ENCODE measurements at regions not wholly inside any gene's neighbourhood (a gene's known extent, or its start where the extent isn't known, plus 50 kb on each side); places are given as distances from the start of the nearest gene placed in this dataset.
"Not testable (repeated sequence)": the region's sequence is repeated elsewhere in the genome, so short reads cannot be mapped to it uniquely, and the experiment has no call there.

- no peak for DNase-seq (ENCODE audit: low read depth in 2 of 2)
Observed at GRCh38 chr6:37580176-37580955, 80.7 kb upstream of the CCDC167 start.

DNA sequence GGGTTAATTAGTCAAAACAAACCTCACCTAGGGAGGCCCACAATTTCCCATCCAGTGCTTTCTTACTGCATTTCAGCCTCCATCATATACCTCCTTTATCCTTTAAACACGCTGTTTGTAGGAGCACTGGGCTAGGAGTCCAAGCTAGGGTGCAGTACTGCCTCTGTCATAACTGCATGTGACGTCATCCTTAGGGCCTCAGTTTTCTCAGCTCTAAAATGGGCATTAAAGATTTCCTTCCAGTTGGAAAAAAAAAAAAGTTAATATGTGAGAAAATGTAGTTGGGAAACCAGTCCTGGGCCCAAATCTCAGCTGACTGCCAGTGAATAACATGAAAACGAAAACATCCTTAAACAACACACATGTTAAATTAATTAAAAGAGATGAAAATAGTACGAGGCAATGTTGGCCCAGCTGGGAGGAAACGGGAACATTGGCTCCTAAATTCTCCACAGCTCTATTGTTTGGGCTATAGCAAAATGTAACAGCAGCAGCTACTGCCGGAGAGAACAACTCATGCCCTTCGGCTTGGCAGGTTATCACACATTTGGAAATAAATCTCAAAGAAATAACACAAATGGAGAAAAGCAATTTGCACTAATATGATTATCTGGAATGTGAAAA, 79.9 kb upstream of the CCDC167 start:
- no peak for DNase-seq (ENCODE audit: low read depth in 2 of 2)

DNA sequence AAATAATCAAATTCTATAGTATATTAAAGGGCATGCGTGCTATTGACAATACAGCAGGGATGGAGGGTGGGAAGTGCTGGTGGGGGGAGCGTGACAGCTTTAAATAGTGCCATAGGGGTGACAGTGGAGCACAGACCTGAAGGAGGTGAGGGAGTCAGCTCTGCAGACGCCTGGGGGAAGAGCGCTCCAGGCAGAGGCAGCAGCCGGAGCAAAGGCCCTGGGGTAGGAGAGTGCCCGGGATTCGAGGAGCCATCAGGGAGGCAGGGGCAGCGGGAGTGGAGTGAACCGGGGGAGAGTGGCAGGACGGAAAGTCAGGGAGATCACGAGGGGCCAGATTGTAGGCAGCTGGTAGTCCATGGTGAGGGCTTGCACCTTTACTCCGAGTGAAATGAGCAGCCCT, 78.4 kb upstream of the CCDC167 start:
- no peak for DNase-seq (ENCODE audit: low read depth in 2 of 2)

- DNase-seq (ENCODE audit: low read depth in 2 of 2): no peak
Observed at GRCh38 chr6:37576336-37576737, 76.6 kb upstream of the CCDC167 start.

GRCh38 chr6:37575221-37575620, 75.5 kb upstream of the CCDC167 start:
- DNase-seq (ENCODE audit: low read depth in 2 of 2): no peak

DNA sequence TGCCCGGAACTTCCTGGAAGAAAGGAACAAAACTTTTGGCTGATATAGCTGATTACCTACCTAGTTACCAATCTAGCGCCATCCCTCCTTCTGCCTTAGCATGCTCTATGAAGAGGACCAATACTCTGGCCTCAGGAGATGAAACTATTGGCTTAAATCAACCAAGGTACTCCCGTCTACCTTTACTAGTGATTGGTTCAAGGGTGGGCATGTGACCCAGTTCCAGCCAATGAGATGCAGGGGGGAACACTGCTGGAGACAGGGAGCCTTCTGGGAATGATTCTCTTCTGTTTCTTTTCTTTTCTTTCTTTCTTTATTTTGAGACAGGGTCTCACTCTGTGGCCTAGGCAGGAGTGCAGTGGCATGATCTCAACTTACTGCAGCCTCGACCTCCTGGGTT, 72.6 kb upstream of the CCDC167 start:
- no peak for DNase-seq (ENCODE audit: low read depth in 2 of 2)

DNA sequence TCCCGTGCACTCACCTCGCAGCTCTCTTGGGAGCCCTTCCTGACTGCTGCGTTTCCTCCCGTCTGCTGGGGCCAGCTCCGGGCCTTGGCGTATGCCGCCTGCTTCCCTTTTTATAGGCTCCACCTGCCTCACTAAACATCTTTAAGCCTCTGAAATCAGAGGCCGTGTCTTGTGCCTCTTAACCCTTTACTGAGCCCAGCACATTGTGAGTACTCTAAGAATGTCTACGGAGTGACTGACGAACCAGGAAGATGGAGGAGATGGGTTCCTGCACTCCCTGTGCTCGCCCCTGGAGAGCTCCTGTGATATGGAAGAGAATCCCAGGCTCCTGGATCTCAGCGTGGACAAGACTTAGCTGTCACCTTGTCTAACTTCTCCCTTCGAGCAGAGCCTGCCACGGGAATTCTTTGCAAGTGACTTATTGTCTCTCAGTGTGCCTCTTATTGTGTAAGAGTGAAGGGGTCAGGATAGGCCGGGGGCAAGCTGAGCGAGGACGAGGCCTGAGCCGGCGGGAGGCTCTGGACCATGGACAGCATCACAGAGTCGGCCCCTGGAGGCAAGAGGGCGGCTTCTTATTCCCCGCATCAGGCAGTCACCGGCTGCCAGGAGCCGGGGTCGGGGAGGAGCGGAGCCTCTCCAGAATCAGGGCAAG, 70.9 kb upstream of the CCDC167 start:
- DNase-seq (ENCODE audit: low read depth in 2 of 2): no peak

DNA sequence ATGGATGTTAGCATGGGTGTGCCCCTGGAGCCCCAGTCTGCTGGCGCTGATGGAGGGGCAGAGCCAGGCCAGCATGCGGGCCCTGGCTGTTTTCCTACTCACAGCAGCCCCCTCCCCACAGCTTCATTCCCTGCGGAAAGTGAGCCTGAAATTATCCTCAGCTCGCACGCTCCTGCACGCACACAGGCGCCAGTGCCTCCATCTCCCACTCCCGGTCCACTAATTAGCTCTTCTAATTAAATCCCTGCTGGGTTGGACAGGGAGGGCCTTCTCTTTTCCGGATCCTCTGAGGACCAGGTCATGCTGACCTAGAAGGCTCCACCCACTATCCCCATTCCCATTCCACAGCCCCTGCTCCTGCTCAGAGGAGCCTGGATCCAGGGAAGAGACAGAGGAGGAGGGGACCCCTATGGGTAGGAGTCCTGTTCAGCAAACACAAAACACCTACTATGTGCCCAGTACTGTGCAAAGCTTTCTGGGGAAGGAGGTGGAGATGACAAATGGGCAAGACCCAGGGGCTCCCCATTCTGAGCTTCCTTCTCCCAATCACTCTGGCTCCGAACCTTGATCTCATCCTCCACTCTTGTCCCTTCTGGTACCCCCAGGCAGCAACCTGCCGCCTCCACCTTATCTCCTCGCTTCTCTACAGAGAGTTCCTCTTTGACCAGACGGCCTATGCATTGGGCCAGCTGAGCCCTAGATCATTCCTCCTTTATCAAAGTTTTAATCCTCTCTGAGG, 70.2 kb upstream of the CCDC167 start:
- no peak for DNase-seq (ENCODE audit: low read depth in 2 of 2)

- DNase-seq (ENCODE audit: low read depth in 2 of 2): no peak
Observed at GRCh38 chr6:37569317-37569716, 69.6 kb upstream of the CCDC167 start.

DNA sequence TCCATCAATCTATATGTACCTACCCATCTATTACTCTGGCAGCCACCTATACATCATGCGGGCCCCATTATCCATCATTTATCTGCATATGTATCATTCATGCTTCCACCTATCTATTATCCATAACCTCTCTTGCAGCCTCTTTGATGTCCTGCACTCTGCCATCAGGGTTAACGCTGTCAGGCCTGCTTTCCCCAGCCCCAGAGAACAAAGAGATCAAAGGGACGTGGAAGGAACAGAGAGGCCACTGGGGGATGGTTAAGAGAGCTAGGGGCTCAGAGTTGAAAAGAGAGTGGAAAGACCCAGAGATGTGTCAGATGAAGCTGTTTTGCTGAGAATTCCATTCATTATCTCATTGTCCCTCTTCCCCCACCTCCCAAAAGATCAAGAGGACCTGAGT, 67.3 kb upstream of the CCDC167 start:
- no peak for DNase-seq (ENCODE audit: low read depth in 2 of 2)

DNA sequence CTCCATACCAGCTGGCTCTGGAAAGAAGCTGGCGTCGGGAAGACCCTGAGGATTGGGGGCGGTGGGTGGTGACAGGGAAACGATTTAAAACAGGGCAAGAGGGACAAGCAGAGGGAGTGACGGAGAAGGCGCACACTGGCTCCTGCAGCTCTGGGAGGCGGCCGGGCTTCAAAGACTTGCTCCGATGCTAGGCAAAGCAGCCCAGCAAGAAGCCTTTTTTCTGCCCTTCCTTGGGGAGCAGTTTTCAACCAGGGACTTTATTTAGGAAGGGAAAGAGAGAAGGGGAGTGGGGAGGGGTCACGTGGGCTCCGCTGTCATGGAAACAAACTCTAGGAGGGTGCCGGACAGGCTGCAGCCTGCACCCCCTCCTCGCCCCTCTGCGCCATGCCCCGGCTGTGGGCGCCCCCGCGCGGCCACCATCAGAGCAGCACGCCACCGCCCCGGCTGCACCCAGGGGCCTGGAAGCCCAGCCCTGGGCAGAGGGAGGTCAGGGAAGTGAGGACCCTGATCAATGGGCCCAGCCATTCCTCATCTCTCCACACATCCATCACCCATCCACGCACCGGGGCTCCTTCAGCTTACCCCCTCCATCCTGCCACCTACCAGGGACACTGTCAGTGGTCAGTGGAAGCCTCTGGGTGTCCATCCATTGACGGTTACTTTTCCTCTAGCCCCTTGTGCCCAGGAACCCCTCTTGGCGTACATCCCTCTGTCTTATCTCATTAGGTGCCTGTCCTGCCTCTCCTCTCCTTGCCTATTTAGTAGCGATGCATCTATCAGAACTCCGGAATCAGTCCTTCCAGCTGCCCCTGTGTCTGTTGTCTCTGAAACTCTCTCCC, 66.6 kb upstream of the CCDC167 start:
- DNase-seq (ENCODE audit: low read depth in 2 of 2): peak; percentile 56 to 75

DNA sequence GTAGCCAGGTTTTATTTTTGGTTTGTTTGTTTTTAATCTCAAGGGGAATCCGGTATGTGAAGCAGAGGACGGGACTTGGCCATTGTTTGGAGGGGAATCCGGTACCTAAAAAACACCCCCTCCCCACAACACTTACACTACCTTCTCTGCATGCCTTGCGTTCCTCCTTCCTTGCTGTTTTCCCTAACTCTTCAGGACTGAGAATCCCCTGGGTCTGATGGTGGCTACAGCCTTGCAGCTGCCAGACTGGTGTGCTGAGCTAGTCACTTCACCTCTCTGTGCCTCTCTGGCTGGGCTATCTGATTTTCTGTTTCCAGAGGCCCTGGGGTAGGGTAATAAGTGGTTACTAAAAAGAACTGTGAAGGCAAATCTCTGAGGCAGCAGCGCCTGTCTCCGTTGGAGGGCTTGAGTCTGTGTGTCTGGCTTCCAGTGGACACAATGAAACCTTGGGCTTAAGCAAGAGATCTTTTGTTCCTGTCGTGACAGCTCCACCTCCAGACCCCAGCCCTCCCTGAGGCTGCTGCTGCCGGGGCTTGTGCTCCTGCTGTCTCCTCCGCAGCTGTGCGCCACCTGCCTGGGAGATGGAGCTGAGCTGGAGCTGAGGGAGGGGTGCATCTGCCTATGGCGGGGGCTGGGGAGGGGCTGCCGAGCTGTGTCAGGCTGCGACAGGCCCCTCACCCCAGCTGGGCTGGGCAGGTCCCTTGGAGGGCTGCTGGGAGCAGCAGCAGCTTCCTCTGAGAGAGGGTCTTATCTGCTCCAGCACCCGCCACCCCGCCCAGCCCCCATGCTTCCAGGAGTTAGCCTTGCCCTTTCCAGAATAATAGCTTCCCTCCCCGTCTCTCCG, 65.8 kb upstream of the CCDC167 start:
- DNase-seq (ENCODE audit: low read depth in 2 of 2): no peak

DNA sequence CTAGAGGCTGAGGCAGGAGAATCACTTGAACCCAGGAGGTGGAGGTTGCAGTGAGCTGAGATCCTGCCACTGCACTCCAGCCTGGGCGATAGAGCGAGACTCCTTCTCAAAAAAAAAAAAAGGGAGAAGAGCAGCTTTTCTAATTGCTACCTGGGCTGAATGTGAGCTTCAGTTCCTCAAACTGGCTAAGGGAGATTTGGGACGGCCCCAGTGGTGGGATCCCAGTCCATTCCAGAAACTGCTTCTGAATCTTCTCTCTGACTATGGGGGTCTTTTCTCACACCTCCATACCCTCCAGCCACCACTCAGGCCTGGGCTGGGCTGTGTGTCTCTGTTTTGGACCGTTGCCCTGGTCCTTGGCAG, 63.2 kb upstream of the CCDC167 start:
- DNase-seq (ENCODE audit: low read depth in 2 of 2): not testable (repeated sequence)

- DNase-seq (ENCODE audit: low read depth in 2 of 2): no peak
Observed at GRCh38 chr6:37561361-37561760, 61.7 kb upstream of the CCDC167 start.

- DNase-seq (ENCODE audit: low read depth in 2 of 2): no peak
Observed at GRCh38 chr6:37560737-37561103, 61.0 kb upstream of the CCDC167 start.

DNA sequence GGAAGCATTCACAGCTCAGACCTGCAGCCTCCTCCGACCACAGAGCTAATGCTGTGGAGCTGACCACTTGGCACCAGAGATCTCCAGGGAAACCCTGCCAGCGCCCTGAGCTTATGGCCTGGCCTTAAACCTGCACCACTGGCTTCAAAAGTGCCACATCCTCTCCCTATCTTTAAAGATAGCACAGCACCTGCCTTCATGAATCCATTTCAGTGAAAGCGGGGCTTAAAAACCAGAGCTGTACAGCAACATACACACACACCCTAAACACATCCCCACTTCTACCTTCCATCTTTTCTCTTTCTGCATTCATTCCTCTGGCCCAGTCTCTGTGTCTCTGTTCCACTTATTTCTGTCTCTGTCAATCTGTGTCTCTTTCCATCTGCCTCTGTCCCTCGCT, 59.8 kb upstream of the CCDC167 start:
- DNase-seq (ENCODE audit: low read depth in 2 of 2): no peak

DNA sequence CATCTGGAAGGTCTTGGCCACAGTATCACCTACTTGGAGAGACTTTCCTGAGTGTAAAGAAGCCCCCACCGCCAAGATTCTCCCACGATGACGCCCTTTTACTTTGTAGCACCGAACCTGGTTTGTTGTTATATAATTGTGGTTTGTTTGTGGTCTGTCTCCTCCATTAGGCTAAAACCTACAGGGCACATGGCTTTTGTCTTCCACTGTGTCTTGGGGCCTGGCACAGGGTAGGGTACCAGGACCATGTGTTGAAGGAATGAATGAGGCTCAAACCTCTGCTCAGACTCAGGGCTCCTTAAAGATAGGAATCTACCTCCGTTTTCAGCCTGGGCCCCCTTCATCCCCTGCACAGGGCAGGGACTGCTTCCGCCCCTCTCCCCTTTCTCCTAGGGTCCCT, 59.4 kb upstream of the CCDC167 start:
- no peak for DNase-seq (ENCODE audit: low read depth in 2 of 2)

DNA sequence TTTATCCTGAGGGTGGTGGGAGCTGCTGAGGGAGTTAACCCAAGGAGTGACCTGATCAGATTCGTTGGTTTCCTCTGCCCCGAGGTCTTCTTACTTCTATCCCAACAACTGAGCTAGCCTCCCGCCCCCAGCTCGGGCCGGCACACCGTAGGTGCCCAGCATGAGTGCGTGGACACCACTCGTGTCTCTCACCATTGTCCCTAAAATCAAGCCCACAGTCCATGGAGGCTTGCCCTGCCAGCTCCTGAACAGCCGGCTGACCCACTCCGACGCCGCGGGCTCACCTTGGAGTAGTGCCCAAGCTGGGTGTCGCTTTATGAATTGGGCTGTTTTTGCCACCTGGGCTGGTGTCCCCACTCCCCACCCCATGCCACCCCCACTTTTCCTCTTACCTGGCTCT, 59.0 kb upstream of the CCDC167 start:
- DNase-seq (ENCODE audit: low read depth in 2 of 2): no peak

DNA sequence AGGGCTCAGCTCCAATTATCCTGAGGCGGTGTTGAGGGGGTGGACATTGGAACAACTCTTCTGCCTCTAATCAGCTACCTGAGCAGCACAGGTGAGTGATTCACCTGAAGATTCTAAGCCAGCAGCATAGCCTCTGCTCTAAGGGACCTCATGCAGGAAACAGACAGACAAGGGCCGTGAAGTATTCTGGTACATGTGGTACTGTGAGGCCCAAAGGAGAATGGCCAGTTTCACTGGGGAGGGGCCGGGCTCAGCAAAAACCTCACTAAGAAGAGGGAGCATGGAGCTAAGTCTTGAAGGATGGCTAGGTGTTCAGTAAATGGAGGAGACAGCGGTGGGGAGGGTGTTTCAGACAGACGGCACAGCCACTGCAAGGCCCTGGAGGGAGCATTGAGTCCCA, 58.5 kb upstream of the CCDC167 start:
- DNase-seq (ENCODE audit: low read depth in 2 of 2): no peak

DNA sequence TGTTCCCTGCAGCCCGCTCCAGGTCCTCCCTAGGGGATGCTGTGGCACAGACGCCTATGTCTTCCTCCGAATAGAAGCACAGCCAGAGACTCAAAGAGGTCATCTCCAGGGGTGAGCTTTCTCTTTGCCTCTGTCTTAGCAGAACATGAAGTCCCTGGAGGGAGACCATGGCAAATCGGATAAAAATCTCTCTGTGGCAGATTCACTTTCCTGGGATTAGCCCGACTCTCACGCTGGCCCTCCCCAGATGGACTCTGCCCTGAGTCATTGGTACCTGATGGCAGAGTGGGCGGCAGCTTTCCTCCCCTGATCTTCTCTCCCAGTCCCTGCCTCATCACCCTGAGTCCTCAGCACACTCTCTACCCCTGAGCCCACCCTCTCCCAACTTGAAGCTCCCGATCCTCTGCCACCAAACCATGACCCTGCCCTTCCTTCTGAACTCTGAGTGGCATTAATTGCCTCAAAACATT, 58.0 kb upstream of the CCDC167 start:
- no peak for DNase-seq (ENCODE audit: low read depth in 2 of 2)
